Nephron progenitor cell (in vitro differentiated cells): ENCODE measurements at regions not wholly inside any gene's neighbourhood (a gene's known extent, or its start where the extent isn't known, plus 50 kb on each side); places are given as distances from the start of the nearest gene placed in this dataset.

Experiments used
- DNase-seq: peaks from one replicate; pipeline ENCODE4 v3.0.0; 2021
- H3K27ac Mint-ChIP-seq: 2 replicates; pipeline ENCODE4 v1.8.0; 2021; ENCODE audit warnings: mild to moderate bottlenecking, moderate library complexity, mixed read lengths
- H3K27me3 Mint-ChIP-seq: 2 replicates; pipeline ENCODE4 v1.8.0; 2021; ENCODE audit warnings: mild to moderate bottlenecking, low read depth, mixed read lengths; ENCODE audit not compliant: poor library complexity
- H3K36me3 Mint-ChIP-seq: 2 replicates; pipeline ENCODE4 v1.8.0; 2021; ENCODE audit warnings: low read depth, mixed read lengths
- H3K4me1 Mint-ChIP-seq: 2 replicates; pipeline ENCODE4 v1.8.0; 2021; ENCODE audit warnings: mixed read lengths
- H3K4me3 Mint-ChIP-seq: 2 replicates; pipeline ENCODE4 v1.8.0; 2021; ENCODE audit warnings: mild to moderate bottlenecking, moderate library complexity, mixed read lengths
- H3K9me3 Mint-ChIP-seq: 2 replicates; pipeline ENCODE4 v1.8.0; 2021; ENCODE audit warnings: mild to moderate bottlenecking, moderate library complexity, mixed read lengths
- TF ChIP-seq, protein P1 (sequence below): fragments of 200-600 bp; sonication (generic); IDR thresholded peaks from 2 replicates; pipeline ENCODE4 v1.5.0; 2021; ENCODE audit warnings: antibody characterized with exemption

DNA sequence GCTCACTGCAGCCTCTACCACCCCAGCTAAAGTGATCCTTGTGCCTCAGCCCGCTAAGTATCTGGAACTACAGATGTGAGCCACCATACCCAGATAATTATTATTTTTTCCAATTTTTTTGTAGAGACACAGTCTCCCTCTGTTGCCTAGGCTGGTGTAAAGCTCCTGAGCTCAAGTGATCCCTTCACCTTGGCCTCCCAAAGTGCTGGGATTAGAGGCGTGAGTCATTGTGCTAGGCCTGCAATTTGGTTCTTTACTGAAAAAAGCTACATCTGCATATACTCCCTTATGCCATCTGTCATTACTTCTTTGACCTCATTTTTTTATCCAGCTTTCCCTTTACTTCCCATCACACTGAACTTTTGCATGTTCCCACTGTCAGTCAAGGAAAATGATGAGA lies 2012.4 kb upstream of the IGFBP7 start:
- no peak overlapping the region for H3K27ac Mint-ChIP-seq
- TF ChIP-seq, protein P1, sequence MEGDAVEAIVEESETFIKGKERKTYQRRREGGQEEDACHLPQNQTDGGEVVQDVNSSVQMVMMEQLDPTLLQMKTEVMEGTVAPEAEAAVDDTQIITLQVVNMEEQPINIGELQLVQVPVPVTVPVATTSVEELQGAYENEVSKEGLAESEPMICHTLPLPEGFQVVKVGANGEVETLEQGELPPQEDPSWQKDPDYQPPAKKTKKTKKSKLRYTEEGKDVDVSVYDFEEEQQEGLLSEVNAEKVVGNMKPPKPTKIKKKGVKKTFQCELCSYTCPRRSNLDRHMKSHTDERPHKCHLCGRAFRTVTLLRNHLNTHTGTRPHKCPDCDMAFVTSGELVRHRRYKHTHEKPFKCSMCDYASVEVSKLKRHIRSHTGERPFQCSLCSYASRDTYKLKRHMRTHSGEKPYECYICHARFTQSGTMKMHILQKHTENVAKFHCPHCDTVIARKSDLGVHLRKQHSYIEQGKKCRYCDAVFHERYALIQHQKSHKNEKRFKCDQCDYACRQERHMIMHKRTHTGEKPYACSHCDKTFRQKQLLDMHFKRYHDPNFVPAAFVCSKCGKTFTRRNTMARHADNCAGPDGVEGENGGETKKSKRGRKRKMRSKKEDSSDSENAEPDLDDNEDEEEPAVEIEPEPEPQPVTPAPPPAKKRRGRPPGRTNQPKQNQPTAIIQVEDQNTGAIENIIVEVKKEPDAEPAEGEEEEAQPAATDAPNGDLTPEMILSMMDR, result no peak

DNA sequence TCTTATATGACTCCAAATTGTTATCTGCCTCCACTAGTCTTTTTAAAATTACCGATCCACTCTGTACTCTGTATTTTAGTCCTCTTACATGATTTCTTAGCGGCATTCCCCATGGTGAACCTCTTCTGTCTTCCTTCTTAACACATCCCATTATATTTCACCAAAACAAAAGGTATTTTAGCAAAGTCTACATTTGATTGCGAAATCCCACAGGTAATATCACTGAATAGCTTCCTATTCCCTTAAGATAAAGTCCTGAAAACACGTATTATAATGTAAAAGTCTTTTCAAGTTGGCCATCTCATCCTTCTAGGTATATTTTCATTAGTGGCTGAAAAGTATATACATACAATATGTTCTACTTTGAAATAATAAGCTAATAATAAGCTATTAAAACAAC lies 2016.0 kb upstream of the IGFBP7 start:
- Mint-ChIP-seq H3K27ac (no peak overlapping the region), H3K4me3 (no peak overlapping the region), H3K36me3 (no peaks in the 10 kb centered on the region), H3K4me1 (peaks cover 1% of the 10 kb centered on the region), H3K9me3 (no peaks in the 10 kb centered on the region), H3K27me3 (no peaks in the 10 kb centered on the region)
- TF ChIP-seq, protein P1, result no peak
- DNase-seq, result no peak

More for the DNA sequence above, 2012.4 kb upstream of the IGFBP7 start:
- Mint-ChIP-seq H3K4me3 (no peak overlapping the region), H3K9me3 (no peaks in the 10 kb centered on the region), H3K4me1 (peaks cover 4% of the 10 kb centered on the region), H3K27me3 (no peaks in the 10 kb centered on the region), H3K36me3 (no peaks in the 10 kb centered on the region)
- no peak for DNase-seq

DNA sequence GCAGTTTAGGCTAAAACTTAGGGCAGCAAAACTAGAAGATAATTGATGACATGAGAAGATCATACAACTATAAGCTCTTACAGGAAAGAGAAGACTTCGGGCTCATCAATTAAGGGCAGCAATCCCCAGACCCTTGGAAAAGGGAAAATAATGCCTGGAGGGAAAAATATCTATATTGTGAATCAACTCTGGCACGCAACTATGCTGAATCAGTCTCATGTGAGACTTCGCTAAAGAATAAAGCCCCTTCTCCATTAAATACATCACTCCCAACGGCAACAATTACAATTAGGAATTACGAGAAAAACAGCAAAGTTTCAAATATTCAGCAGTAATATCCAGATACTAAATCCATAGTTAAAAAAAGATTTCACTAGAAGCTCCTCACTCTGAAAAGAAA lies 2016.8 kb upstream of the IGFBP7 start:
- no peaks in the 10 kb centered on the region for H3K4me1 Mint-ChIP-seq
- no peak overlapping the region for H3K27ac Mint-ChIP-seq
- H3K9me3 Mint-ChIP-seq, result no peaks in the 10 kb centered on the region
- no peak for DNase-seq
- no peaks in the 10 kb centered on the region for H3K27me3 Mint-ChIP-seq
- no peaks in the 10 kb centered on the region for H3K36me3 Mint-ChIP-seq
- TF ChIP-seq, protein P1, result no peak
- no peak overlapping the region for H3K4me3 Mint-ChIP-seq

DNA sequence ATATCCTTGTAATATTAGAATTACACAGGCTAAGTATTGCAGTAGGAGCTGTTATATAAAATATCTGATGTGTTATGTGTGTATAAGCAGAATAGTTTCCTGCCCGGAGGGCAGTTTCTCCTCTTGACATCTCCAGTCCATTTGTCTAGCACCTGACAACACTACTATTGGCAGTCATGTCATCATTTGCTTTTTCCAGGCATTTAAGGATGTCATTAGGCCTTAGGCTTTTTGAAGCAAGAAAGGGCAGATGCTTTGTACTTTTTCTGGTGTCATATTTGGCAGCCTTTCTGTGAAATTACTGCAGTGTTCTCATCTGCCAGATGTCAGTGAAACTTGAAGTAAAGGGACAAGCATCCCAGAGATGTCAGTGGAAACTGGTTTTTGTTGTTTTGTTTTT lies 2017.6 kb upstream of the IGFBP7 start:
- Mint-ChIP-seq H3K36me3 (no peaks in the 10 kb centered on the region), H3K27me3 (no peaks in the 10 kb centered on the region), H3K27ac (no peak overlapping the region), H3K9me3 (no peaks in the 10 kb centered on the region), H3K4me3 (no peak overlapping the region), H3K4me1 (no peaks in the 10 kb centered on the region)
- TF ChIP-seq, protein P1, result no peak
- DNase-seq, result no peak

DNA sequence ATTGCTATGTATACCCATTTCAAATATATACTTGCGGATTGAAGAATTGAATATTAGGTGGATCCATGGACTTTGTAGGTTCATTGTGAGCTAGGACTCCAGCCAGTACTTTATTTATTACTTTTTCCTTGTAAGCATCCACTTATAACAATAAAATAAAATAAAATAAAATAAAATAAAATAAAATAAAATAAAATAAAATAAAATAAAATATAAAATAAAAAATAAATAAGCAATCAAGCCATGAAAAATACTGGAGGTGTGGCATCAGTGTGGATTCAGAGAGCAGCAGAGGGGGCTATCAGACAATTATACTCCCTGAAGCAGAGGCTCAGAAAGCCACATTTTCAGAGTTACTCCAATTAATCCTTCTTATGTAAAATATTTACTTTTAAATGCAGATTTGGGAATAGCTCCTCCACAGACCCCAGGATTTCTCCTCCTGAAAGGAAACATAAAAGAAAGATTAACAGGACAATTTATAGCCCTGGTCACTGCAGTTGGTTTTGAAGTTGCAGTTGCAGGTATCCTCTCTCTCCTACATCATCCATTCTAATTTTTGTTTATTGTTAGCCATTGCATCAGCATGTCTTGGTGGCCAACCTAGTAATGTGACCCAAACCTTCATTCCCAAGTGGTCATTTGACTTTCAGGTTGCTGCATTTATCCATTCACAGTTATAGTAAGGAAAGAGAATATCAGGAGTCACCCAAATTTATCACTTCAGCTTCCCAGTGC lies 2025.2 kb upstream of the IGFBP7 start:
- Mint-ChIP-seq H3K27ac (no peak overlapping the region), H3K9me3 (no peaks in the 10 kb centered on the region), H3K36me3 (no peaks in the 10 kb centered on the region), H3K4me3 (no peak overlapping the region), H3K4me1 (no peaks in the 10 kb centered on the region), H3K27me3 (no peaks in the 10 kb centered on the region)
- DNase-seq, result no peak
- TF ChIP-seq, protein P1, result no peak

DNA sequence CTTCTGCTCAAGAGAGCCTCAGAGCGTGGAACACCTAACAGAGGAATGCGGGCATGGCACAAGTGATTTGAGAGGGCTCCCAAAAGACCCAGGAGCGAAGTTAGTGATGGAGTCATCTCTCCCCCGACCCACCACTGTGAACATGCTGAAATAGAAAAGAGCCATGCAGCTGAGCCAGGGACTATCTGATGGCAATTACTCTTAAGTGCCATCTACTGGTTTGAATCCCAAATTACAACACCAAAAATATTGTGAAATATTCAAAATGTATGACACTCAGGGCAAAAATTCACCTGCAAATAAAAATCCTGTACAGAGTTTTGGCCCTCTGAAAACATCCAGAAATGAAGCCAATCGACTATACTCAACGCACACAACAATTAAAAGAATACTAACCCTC lies 2038.9 kb upstream of the ADGRL3 start:
- Mint-ChIP-seq H3K36me3 (no peaks in the 10 kb centered on the region), H3K4me1 (no peaks in the 10 kb centered on the region), H3K9me3 (no peaks in the 10 kb centered on the region), H3K27me3 (peaks cover 4% of the 10 kb centered on the region), H3K4me3 (no peak overlapping the region), H3K27ac (no peak overlapping the region)
- TF ChIP-seq, protein P1, result no peak
- DNase-seq, result no peak
